CD4-positive, alpha-beta T cell (primary cell): ENCODE measurements at regions not wholly inside any gene's neighbourhood (a gene's known extent, or its start where the extent isn't known, plus 50 kb on each side); places are given as distances from the start of the nearest gene placed in this dataset.

ENCODE experiments used
- ATAC-seq: fragments of 200-7000 bp; cut with Tn5 transposase; one replicate; pipeline ENCODE4 v1.10.0; 2022; ENCODE audit warnings: mild to moderate bottlenecking; ENCODE audit not compliant: poor library complexity
- CTCF ChIA-PET: fragments of 350-600 bp; sonication (Branson Sonifier 250); formaldehyde crosslinking; loops from one replicate; lab custom pipeline; 2021; ENCODE audit warnings: antibody characterized with exemption, inconsistent platforms; lab: Charles Lee
- POLR2A ChIA-PET: fragments of 350-600 bp; sonication (Branson Sonifier 250); formaldehyde crosslinking; loops from one replicate; lab custom pipeline; 2021; ENCODE audit warnings: antibody characterized with exemption, inconsistent platforms; lab: Charles Lee
- DNase-seq, 14 experiments: peaks; one replicate each; pipeline ENCODE4 v3.0.0-alpha.2; 2013 to 2020; ENCODE audit warnings: mixed read lengths in 2 of 14
- H3K27ac ChIP-seq, 2 donors: one replicate each; pipeline versions ENCODE4 v1.5.1 to v1.7.0; 2013; ENCODE audit warnings: low read length in 2 of 2, low read depth in 1 of 2, mild to moderate bottlenecking in 1 of 2
- H3K27me3 ChIP-seq, 2 experiments: 1 replicate in 1 of 2; 2 replicates in 1 of 2; pipeline versions ENCODE4 v1.6.1 to v1.7.0; 2013; ENCODE audit warnings: low read length in 2 of 2, control low read depth in 1 of 2, mild to moderate bottlenecking in 1 of 2, moderate library complexity in 1 of 2; ENCODE audit not compliant: insufficient read depth in 2 of 2, control insufficient read depth in 1 of 2
- H3K36me3 ChIP-seq: one replicate; pipeline ENCODE4 v1.6.1; 2013; ENCODE audit warnings: low read length, control low read depth; ENCODE audit not compliant: insufficient read depth
- H3K4me1 ChIP-seq: one replicate; pipeline ENCODE4 v1.6.1; 2013; ENCODE audit warnings: low read length, control low read depth; ENCODE audit not compliant: insufficient read depth
- H3K4me3 ChIP-seq: one replicate; pipeline ENCODE4 v1.5.1; 2013; ENCODE audit warnings: mild to moderate bottlenecking, low read length, moderate library complexity
- H3K9me3 ChIP-seq, 2 experiments: 1 replicate in 1 of 2; 2 replicates in 1 of 2; pipeline versions ENCODE4 v1.6.1 to v1.7.0; 2013; ENCODE audit warnings: low read length in 2 of 2, mild to moderate bottlenecking in 2 of 2, control low read depth in 1 of 2, moderate library complexity in 1 of 2; ENCODE audit not compliant: control insufficient read depth in 1 of 2, insufficient read depth in 1 of 2
- H3K27ac Mint-ChIP-seq: one replicate; pipeline ENCODE4 v1.8.0; 2020; ENCODE audit warnings: mixed read lengths
- H3K27me3 Mint-ChIP-seq: one replicate; pipeline ENCODE4 v1.8.0; 2021; ENCODE audit warnings: mixed read lengths
- H3K36me3 Mint-ChIP-seq: one replicate; pipeline ENCODE4 v1.8.0; 2021; ENCODE audit warnings: low read depth, mixed read lengths
- H3K4me1 Mint-ChIP-seq: one replicate; pipeline ENCODE4 v1.8.0; 2021; ENCODE audit warnings: low read depth, mixed read lengths
- H3K4me3 Mint-ChIP-seq: one replicate; pipeline ENCODE4 v1.8.0; 2020; ENCODE audit warnings: mild to moderate bottlenecking, mixed read lengths
- H3K9me3 Mint-ChIP-seq: one replicate; pipeline ENCODE4 v1.8.0; 2020; ENCODE audit warnings: mixed read lengths
- CTCF ChIP-seq: fragments of 200-600 bp; IDR thresholded peaks from one replicate; pipeline ENCODE4 v1.8.0; 2022; ENCODE audit warnings: antibody characterized with exemption, mild to moderate bottlenecking
- intact Hi-C, 2 experiments: fragments of 100-400 bp; cut with DNase I in 1 of 2; cut with micrococcal nuclease in 1 of 2; formaldehyde crosslinking; loops; one replicate each; pipeline versions ENCODE4 v1.15.1 to v1.9.0; 2023 to 2025; cut with DNase I, micrococcal nuclease

- no peaks in the 10 kb centered on the region for H3K4me1 Mint-ChIP-seq
These were observed 50.6 kb upstream of the JAZF1 start for GRCh38 chr7:28231176-28231575.

GRCh38 chr7:28236560-28236959 lies 56.0 kb upstream of the JAZF1 start:
- Histone ChIP-seq H3K9me3 (no peaks in the 10 kb centered on the region), H3K4me1 (no peaks in the 10 kb centered on the region), H3K27ac (no peak overlapping the region), H3K27me3 (no peaks in the 10 kb centered on the region), H3K4me3 (no peak overlapping the region), H3K36me3 (no peaks in the 10 kb centered on the region)
- TF ChIP-seq CTCF: no peak
- H3K4me3 Mint-ChIP-seq: no peak overlapping the region
- POLR2A ChIA-PET: no interaction called here
- H3K27ac Mint-ChIP-seq: no peak overlapping the region
- no peak for DNase-seq
- intact Hi-C loops: no loop called here
- CTCF ChIA-PET: no interaction called here
- H3K9me3 Mint-ChIP-seq: no peaks in the 10 kb centered on the region
- no peak for ATAC-seq
- no peaks in the 10 kb centered on the region for H3K36me3 Mint-ChIP-seq
- peaks cover 4% of the 10 kb centered on the region for H3K27me3 Mint-ChIP-seq
- peaks cover 8% of the 10 kb centered on the region for H3K4me1 Mint-ChIP-seq

More at GRCh38 chr7:28231176-28231575, 50.6 kb upstream of the JAZF1 start:
- Mint-ChIP-seq H3K9me3 (no peaks in the 10 kb centered on the region), H3K27ac (no peak overlapping the region), H3K27me3 (peaks cover 14% of the 10 kb centered on the region), H3K36me3 (no peaks in the 10 kb centered on the region), H3K4me3 (no peak overlapping the region)
- no peak for TF ChIP-seq CTCF
- no peaks in the 10 kb centered on the region for H3K27me3 ChIP-seq
- no peaks in the 10 kb centered on the region for H3K4me1 ChIP-seq
- DNase-seq: no peak
- intact Hi-C loops: no loop called here
- no peak for ATAC-seq
- POLR2A ChIA-PET: no interaction called here
- no peak overlapping the region for H3K27ac ChIP-seq
- no peaks in the 10 kb centered on the region for H3K9me3 ChIP-seq
- no peak overlapping the region for H3K4me3 ChIP-seq
- H3K36me3 ChIP-seq: no peaks in the 10 kb centered on the region
- CTCF ChIA-PET: no interaction called here

GRCh38 chr7:28237363-28237762 lies 56.8 kb upstream of the JAZF1 start:
- intact Hi-C loops: no loop called here
- Histone ChIP-seq H3K4me3 (no peak overlapping the region), H3K36me3 (no peaks in the 10 kb centered on the region), H3K9me3 (no peaks in the 10 kb centered on the region), H3K27me3 (no peaks in the 10 kb centered on the region), H3K27ac (no peak overlapping the region), H3K4me1 (no peaks in the 10 kb centered on the region)
- no peaks in the 10 kb centered on the region for H3K9me3 Mint-ChIP-seq
- no peak overlapping the region for H3K4me3 Mint-ChIP-seq
- TF ChIP-seq CTCF: no peak
- ChIA-PET CTCF (no interaction called here), POLR2A (no interaction called here)
- H3K4me1 Mint-ChIP-seq: peaks cover 8% of the 10 kb centered on the region
- peaks cover 4% of the 10 kb centered on the region for H3K27me3 Mint-ChIP-seq
- no peak overlapping the region for H3K27ac Mint-ChIP-seq
- ATAC-seq: no peak
- no peak for DNase-seq
- no peaks in the 10 kb centered on the region for H3K36me3 Mint-ChIP-seq
